A673 (cell line): ENCODE measurements at regions not wholly inside any gene's neighbourhood (a gene's known extent, or its start where the extent isn't known, plus 50 kb on each side); places are given as distances from the start of the nearest gene placed in this dataset.

Experiments
- BruUV-seq: library from RNA; stranded (reverse); fragments of 400-500 nt; replicated peaks from 2 replicates; lab custom pipeline; 2021; lab: Mats Ljungman, UMichigan
- CTCF ChIA-PET: fragments of 300-600 bp; sonication (Branson Sonifier 250); formaldehyde crosslinking; loops from one replicate; lab custom pipeline; 2022; ENCODE audit warnings: antibody characterized with exemption; lab: Charles Lee
- POLR2A ChIA-PET: fragments of 300-600 bp; sonication (Branson Sonifier 250); formaldehyde crosslinking; loops from one replicate; lab custom pipeline; 2022; ENCODE audit warnings: antibody characterized with exemption; ENCODE audit not compliant: low non-redundant PET; lab: Charles Lee
- DNase-seq: peaks from one replicate; pipeline ENCODE4 v3.0.0-alpha.2; 2015; ENCODE audit warnings: low spot score
- H3K27ac ChIP-seq: fragments of 200-600 bp; sonication (generic); 2 replicates; pipeline ENCODE4 v1.5.1; 2016; ENCODE audit warnings: mixed run types, low read depth, mild to moderate bottlenecking, mixed read lengths, antibody characterized with exemption, low read length; ENCODE audit not compliant: poor library complexity, severe bottlenecking
- H3K27me3 ChIP-seq: fragments of 200-600 bp; sonication (generic); replicated peaks from 2 replicates; pipeline ENCODE4 v1.6.1; 2017; ENCODE audit warnings: mixed run types, low read depth, mild to moderate bottlenecking, mixed read lengths, antibody characterized with exemption, low read length; ENCODE audit not compliant: insufficient read depth, poor library complexity
- H3K36me3 ChIP-seq: fragments of 200-600 bp; sonication (generic); 2 replicates; pipeline ENCODE4 v1.6.1; 2016; ENCODE audit warnings: mixed run types, mild to moderate bottlenecking, mixed read lengths, antibody characterized with exemption, low read length; ENCODE audit not compliant: insufficient read depth, poor library complexity, severe bottlenecking
- H3K4me1 ChIP-seq: fragments of 200-600 bp; sonication (generic); 2 replicates; pipeline ENCODE4 v1.6.1; 2017; ENCODE audit warnings: mixed run types, mild to moderate bottlenecking, mixed read lengths, antibody characterized with exemption, low read length; ENCODE audit not compliant: insufficient read depth, poor library complexity, severe bottlenecking
- H3K4me3 ChIP-seq: fragments of 200-600 bp; sonication (generic); 2 replicates; pipeline ENCODE4 v1.5.1; 2016; ENCODE audit warnings: low read depth, mixed run types, mild to moderate bottlenecking, mixed read lengths, low read length; ENCODE audit not compliant: poor library complexity, severe bottlenecking
- H3K9me3 ChIP-seq: fragments of 200-600 bp; sonication (generic); 2 replicates; pipeline ENCODE4 v1.6.1; 2016; ENCODE audit warnings: mixed run types, low read depth, mild to moderate bottlenecking, mixed read lengths, antibody characterized with exemption, low read length; ENCODE audit not compliant: poor library complexity, severe bottlenecking
- CTCF ChIP-seq: fragments of 300-800, 200-600 bp; sonication (generic); conservative IDR thresholded peaks from 2 replicates; pipeline ENCODE4 v1.5.1; 2017; ENCODE audit warnings: low read depth, mild to moderate bottlenecking, antibody characterized with exemption, low read length, moderate library complexity, mixed read lengths
- EZH2 ChIP-seq: fragments of 200-600 bp; sonication (generic); IDR thresholded peaks from 2 replicates; pipeline ENCODE4 v1.6.1; 2017; ENCODE audit warnings: borderline replicate concordance, low read depth, mild to moderate bottlenecking, mixed read lengths, antibody characterized with exemption, low read length; ENCODE audit not compliant: poor library complexity, severe bottlenecking
- intact Hi-C: fragments of 100-400 bp; cut with micrococcal nuclease; formaldehyde crosslinking; loops from one replicate; pipeline ENCODE4 v1.10.0; 2022; ENCODE audit not compliant: unreplicated experiment

DNA sequence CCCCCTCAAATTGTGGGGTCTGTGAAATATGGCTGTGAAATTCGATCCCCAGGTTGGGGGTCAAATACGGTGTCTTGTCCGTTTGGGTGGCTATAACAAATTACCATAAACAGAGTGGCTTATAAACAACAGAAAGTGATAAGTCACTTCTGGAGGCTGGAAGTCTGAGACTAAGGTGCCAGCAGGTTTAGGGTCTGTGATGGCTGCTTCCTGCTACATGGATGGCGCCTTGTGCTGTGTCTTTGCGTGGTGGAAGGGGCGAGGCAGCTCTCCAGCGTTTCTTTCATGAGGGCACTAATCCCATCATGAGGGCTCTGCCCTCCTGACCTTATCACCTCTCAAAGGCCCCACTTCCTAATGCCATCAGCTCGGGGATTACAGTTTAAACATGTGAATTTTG lies 120.0 kb downstream of the IRF8 start:
- no peak for DNase-seq

DNA sequence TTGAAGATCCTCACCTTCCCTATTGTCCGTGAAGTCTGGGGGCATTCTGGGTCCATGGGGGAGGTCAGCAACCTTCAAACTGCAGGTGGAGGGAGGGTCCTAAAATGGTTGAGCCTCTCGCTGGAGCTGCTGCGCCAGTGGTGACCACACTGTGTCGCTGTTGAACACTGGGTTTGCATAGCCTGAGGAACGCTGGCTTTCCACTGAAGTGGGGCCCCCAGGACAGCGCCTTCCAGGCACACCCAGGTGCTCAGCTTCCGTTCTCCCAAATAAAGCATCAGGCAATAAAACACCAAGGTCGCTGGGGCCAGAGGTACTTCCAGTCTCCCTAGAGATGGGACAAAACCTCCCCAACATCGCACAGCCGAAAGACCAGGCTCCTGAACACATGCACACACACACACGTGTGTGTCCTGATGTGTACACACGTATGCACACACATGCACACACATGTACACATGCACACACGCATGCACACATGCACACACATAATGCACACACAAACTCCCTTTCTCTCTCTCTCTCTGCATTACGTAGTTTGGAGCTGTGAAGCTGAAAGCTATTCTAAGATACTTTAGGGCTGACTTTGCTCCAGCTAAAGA lies 120.6 kb downstream of the IRF8 start:
- no TSS peak for BruUV-seq
- Histone ChIP-seq H3K27ac (no peak overlapping the region), H3K9me3 (peaks cover 26% of the 10 kb centered on the region), H3K27me3 (peaks cover 60% of the 10 kb centered on the region), H3K36me3 (no peaks in the 10 kb centered on the region), H3K4me3 (no peak overlapping the region), H3K4me1 (no peaks in the 10 kb centered on the region)
- DNase-seq: no peak
- TF ChIP-seq CTCF: peak; percentile 48
- no peak for TF ChIP-seq EZH2
- intact Hi-C loops: no loop called here
- ChIA-PET POLR2A (no interaction called here), CTCF (interaction anchor here (0.5 kb wide), 1 partner anchor 168 kb away, joined by 3 read pairs; no protein-coding TSS in a partner anchor)

More for the DNA sequence above, 120.0 kb downstream of the IRF8 start:
- no peak overlapping the region for H3K27ac ChIP-seq
- H3K27me3 ChIP-seq: peaks cover 60% of the 10 kb centered on the region
- BruUV-seq: no TSS peak
- TF ChIP-seq EZH2 (no peak), CTCF (no peak)
- POLR2A ChIA-PET: no interaction called here
- intact Hi-C loops: no loop called here
- H3K4me1 ChIP-seq: no peaks in the 10 kb centered on the region
- H3K4me3 ChIP-seq: no peak overlapping the region
- H3K9me3 ChIP-seq: peaks cover 20% of the 10 kb centered on the region
- H3K36me3 ChIP-seq: no peaks in the 10 kb centered on the region
- CTCF ChIA-PET: no interaction called here

- Histone ChIP-seq H3K9me3 (peaks cover 28% of the 10 kb centered on the region), H3K4me1 (no peaks in the 10 kb centered on the region), H3K4me3 (no peak overlapping the region), H3K36me3 (no peaks in the 10 kb centered on the region), H3K27me3 (peaks cover 63% of the 10 kb centered on the region), H3K27ac (no peak overlapping the region)
- ChIA-PET POLR2A (no interaction called here), CTCF (no interaction called here)
- TF ChIP-seq EZH2 (no peak), CTCF (no peak)
- no TSS peak for BruUV-seq
- no peak for DNase-seq
- intact Hi-C loops: no loop called here
Measured at GRCh38 chr16:86020971-86021370, 122.0 kb downstream of the IRF8 start.
